BLaER1 (cell line): ENCODE measurements at regions not wholly inside any gene's neighbourhood (a gene's known extent, or its start where the extent isn't known, plus 50 kb on each side); places are given as distances from the start of the nearest gene placed in this dataset.

Source experiments
- H3K27ac ChIP-seq: shearing (Covaris generic); formaldehyde crosslinking; 2 replicates; pipeline ENCODE4 v1.8.1; 2022
- H3K27me3 ChIP-seq: shearing (Covaris generic); formaldehyde crosslinking; 2 replicates; pipeline ENCODE4 v1.8.1; 2022
- H3K36me3 ChIP-seq: shearing (Covaris generic); formaldehyde crosslinking; 2 replicates; pipeline ENCODE4 v1.8.1; 2022
- H3K4me1 ChIP-seq: shearing (Covaris generic); formaldehyde crosslinking; 2 replicates; pipeline ENCODE4 v1.8.1; 2022
- H3K4me2 ChIP-seq: shearing (Covaris generic); formaldehyde crosslinking; 2 replicates; pipeline ENCODE4 v1.8.1; 2022
- H3K4me3 ChIP-seq: shearing (Covaris generic); formaldehyde crosslinking; 2 replicates; pipeline ENCODE4 v1.8.1; 2022
- H3K9ac ChIP-seq: shearing (Covaris generic); formaldehyde crosslinking; 2 replicates; pipeline ENCODE4 v1.8.1; 2022
- H3K9me3 ChIP-seq: shearing (Covaris generic); formaldehyde crosslinking; 2 replicates; pipeline ENCODE4 v1.8.1; 2022
- H4K20me1 ChIP-seq: shearing (Covaris generic); formaldehyde crosslinking; 2 replicates; pipeline ENCODE4 v1.8.1; 2022
- Cebpa-rat ChIP-seq: shearing (Covaris generic); IDR thresholded peaks from 2 replicates; pipeline ENCODE4 v1.8.1; 2022

DNA sequence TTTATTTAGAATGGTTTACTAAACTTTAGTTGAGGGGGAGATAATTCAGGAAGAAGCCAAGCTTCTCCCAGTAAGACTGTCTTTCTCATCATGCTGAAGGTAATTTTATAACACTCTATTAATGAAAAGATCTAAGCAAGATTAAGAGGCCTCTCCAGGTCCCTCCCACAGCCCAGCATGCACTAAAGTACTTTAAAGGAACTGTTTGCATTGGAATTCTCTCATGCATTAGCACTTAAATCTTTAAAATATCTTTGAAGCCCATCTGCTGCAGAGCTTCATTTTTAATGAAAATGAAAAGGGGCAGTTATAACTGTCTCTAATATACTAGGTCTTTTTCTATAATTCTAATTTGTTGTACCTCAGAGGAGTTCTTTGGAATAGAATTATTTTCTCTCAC is 1379.1 kb upstream of the ADGRL4 start:
- no peak for TF ChIP-seq Cebpa-rat
- Histone ChIP-seq H3K36me3 (no peaks in the 10 kb centered on the region), H3K4me2 (no peak overlapping the region), H3K9ac (no peak overlapping the region), H3K27me3 (no peaks in the 10 kb centered on the region), H3K4me1 (no peaks in the 10 kb centered on the region), H3K27ac (no peak overlapping the region), H3K4me3 (no peak overlapping the region), H3K9me3 (0 out of 2 replicates have a peak, but pooled peaks cover 3% of the 10 kb centered on the region), H4K20me1 (no peaks in the 10 kb centered on the region)

DNA sequence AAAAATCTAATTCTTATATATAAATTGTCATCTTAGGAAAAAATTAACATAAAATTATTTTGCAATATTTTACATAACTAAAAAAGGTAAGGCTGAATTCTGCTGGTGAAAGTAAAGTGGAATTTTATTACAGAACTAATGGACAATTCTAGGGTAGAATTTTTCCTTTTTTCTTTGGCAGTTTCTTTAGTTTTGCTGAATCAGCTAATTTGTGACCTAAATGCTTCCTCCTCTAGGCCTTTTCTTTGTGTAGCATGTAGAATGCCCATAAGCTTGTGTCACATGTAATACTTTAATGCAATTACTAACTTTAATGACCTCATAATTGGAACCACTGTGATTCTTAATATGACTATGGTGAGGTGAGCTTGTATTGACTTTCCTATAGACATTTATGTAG is 1378.4 kb upstream of the ADGRL4 start:
- H3K9me3 ChIP-seq, result 0 out of 2 replicates have a peak, but pooled peaks cover 3% of the 10 kb centered on the region
- H3K9ac ChIP-seq, result no peak overlapping the region
- H3K4me3 ChIP-seq, result no peak overlapping the region
- TF ChIP-seq Cebpa-rat, result no peak
- H3K4me2 ChIP-seq, result no peak overlapping the region
- H3K27ac ChIP-seq, result no peak overlapping the region
- H3K36me3 ChIP-seq, result no peaks in the 10 kb centered on the region
- H3K27me3 ChIP-seq, result no peaks in the 10 kb centered on the region
- no peaks in the 10 kb centered on the region for H3K4me1 ChIP-seq
- no peaks in the 10 kb centered on the region for H4K20me1 ChIP-seq

DNA sequence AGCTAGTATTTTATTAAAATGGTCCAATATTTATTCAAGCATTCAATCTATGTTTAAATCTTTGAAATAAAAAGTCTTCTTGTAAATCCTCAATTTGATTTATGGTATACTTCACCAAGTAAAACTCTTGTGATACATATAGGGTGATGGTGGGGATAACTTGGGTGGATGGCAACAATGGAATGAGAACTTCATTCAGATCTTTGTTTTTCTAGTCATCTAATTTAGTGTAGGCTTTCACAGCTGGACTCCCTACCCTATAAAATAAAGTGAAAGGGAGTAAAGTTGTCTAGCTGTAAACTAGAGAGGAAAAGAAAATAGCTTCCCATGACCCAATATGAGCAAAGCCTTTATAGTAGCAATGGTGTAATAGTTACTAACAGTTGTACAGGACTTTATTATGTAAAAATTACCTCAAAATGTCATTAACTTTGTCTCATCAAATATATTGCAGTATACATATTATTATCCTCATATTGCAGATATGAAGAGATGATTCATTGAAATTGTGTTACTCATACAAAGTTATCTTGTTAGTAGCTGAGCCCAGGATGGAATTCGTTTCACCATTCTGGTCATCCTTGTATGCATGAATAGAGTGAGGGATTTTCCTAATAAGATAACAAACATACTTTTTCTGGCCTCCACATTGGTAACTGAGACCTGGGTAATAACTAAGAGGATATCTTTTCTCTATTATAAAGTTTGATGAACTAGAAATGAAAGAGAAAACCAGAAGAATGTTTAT is 1377.7 kb upstream of the ADGRL4 start:
- H3K9me3 ChIP-seq, result 0 out of 2 replicates have a peak, but pooled peaks cover under 1% of the 10 kb centered on the region
- H3K4me3 ChIP-seq, result no peak overlapping the region
- no peak overlapping the region for H3K9ac ChIP-seq
- no peaks in the 10 kb centered on the region for H4K20me1 ChIP-seq
- no peaks in the 10 kb centered on the region for H3K36me3 ChIP-seq
- no peaks in the 10 kb centered on the region for H3K4me1 ChIP-seq
- no peak overlapping the region for H3K27ac ChIP-seq
- H3K4me2 ChIP-seq, result no peak overlapping the region
- H3K27me3 ChIP-seq, result no peaks in the 10 kb centered on the region
- no peak for TF ChIP-seq Cebpa-rat

DNA sequence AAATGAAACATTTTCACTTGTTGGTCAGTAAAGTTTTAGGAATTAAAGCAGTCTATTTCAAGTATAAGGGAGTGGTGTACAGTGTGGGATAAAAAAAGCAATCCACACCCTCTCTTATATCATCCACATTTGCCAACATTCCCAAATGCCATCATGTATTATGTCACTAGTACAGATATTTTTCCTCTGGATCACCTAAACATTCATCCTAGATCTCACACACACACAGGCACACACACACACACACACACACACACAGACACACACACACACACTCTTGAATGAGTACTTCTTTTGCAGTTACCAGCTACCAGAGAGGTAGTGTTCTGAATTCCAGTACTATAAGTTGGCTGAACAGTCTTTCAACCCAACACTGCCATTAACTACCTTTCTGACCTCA is 1369.1 kb upstream of the ADGRL4 start:
- no peak overlapping the region for H3K9ac ChIP-seq
- H3K4me2 ChIP-seq, result no peak overlapping the region
- no peaks in the 10 kb centered on the region for H3K36me3 ChIP-seq
- no peak overlapping the region for H3K4me3 ChIP-seq
- no peaks in the 10 kb centered on the region for H4K20me1 ChIP-seq
- no peak overlapping the region for H3K27ac ChIP-seq
- H3K4me1 ChIP-seq, result no peaks in the 10 kb centered on the region
- no peaks in the 10 kb centered on the region for H3K27me3 ChIP-seq
- TF ChIP-seq Cebpa-rat, result no peak
- no peaks in the 10 kb centered on the region for H3K9me3 ChIP-seq

DNA sequence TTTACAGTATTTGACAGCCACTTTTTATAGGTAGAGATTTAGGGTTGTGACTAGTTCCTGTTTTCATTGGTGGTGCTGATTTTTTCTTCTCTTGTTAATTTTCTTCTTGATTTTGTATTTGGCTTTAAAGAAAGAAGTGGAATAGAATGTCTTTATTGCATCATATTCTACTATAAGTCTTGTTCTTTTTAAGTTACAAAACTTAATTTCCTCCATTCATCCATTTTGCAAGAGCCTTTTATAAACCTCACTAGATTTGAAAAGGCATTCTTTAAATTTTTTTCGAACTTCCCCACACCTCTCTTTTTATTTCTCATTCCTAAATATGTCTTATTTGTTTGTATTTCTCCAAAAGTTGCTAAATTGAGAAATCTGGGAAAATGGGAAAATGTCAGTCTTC is 1368.6 kb upstream of the ADGRL4 start:
- Histone ChIP-seq H3K4me3 (no peak overlapping the region), H4K20me1 (no peaks in the 10 kb centered on the region), H3K4me2 (no peak overlapping the region), H3K9me3 (no peaks in the 10 kb centered on the region), H3K36me3 (no peaks in the 10 kb centered on the region), H3K27ac (no peak overlapping the region), H3K4me1 (no peaks in the 10 kb centered on the region), H3K27me3 (no peaks in the 10 kb centered on the region), H3K9ac (no peak overlapping the region)
- no peak for TF ChIP-seq Cebpa-rat

DNA sequence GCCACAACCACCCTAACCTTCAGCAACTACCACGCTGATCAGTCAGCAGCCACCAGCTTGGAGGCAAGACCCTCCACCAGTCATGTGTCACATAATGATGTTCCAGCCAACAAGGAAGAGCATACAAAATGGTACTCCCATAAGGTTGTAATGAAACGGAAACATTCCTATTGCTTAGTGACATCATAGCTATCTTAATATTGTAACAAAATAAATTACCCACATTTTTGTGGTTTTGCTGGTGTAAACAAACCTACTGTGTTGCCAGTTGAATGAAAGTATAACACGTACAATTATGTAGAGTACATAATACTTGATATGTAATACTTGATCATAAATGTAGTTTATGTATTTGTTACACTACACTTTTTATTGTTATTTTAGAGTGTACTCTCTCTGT is 1363.2 kb upstream of the ADGRL4 start:
- no peak overlapping the region for H3K9ac ChIP-seq
- no peaks in the 10 kb centered on the region for H4K20me1 ChIP-seq
- no peaks in the 10 kb centered on the region for H3K27me3 ChIP-seq
- no peaks in the 10 kb centered on the region for H3K4me1 ChIP-seq
- H3K36me3 ChIP-seq, result no peaks in the 10 kb centered on the region
- H3K27ac ChIP-seq, result no peak overlapping the region
- H3K4me3 ChIP-seq, result no peak overlapping the region
- TF ChIP-seq Cebpa-rat, result no peak
- no peak overlapping the region for H3K4me2 ChIP-seq
- H3K9me3 ChIP-seq, result no peaks in the 10 kb centered on the region

DNA sequence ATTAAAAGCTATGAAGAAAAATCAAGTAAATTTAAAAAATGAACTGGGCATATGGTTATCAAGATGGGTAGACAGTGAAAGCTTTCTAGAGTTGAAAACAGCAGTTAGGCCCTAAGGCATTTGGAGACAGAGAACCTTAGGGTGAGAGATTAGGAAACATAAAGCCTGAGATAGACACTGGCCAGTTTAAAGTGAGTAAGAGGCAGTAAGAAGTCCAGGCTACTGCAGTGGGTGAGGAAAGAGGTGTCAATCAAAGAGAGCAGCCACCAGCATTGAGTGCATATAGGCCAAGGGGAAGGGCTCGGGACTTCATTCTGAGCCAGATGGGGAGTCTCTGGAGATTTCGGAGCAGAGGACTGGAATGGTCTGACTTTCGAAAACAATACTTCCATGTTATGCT is 1360.5 kb upstream of the ADGRL4 start:
- Histone ChIP-seq H4K20me1 (no peaks in the 10 kb centered on the region), H3K4me1 (no peaks in the 10 kb centered on the region), H3K27ac (no peak overlapping the region), H3K36me3 (no peaks in the 10 kb centered on the region), H3K9me3 (no peaks in the 10 kb centered on the region), H3K4me3 (no peak overlapping the region), H3K9ac (no peak overlapping the region), H3K27me3 (no peaks in the 10 kb centered on the region), H3K4me2 (no peak overlapping the region)
- TF ChIP-seq Cebpa-rat, result no peak

DNA sequence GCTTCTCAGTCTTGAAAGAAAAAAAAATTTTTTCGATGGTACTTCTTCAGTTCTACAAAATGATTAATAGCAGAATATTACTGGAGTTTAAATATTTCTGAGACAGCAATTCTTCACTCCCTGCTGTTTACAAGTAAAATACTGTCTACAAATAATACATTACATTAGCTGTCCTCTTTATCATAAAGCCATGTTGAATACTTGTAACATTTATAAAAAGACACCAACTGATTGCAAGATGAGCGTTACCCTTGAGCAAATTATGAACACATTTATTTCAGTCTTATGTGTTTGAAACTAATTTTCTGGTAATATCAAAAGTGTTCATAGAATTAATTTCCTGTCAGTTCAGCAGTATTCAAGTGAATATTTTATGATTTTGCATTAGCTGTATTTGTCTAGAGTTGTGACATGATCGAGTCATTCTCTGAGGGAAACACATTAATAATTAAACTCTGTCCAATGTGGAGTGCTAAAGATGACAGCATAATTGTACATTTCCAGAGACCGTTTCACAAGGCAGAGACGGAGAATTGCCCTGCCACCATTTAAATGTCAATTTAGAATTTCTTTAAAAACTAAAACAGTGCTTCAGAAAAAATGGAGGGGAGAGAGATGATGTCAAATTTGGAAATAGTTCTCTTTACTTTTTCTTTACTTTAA is 1359.0 kb upstream of the ADGRL4 start:
- no peak for TF ChIP-seq Cebpa-rat
- Histone ChIP-seq H3K9me3 (no peaks in the 10 kb centered on the region), H4K20me1 (no peaks in the 10 kb centered on the region), H3K4me1 (no peaks in the 10 kb centered on the region), H3K4me2 (no peak overlapping the region), H3K27ac (no peak overlapping the region), H3K27me3 (no peaks in the 10 kb centered on the region), H3K36me3 (no peaks in the 10 kb centered on the region), H3K9ac (no peak overlapping the region), H3K4me3 (no peak overlapping the region)

DNA sequence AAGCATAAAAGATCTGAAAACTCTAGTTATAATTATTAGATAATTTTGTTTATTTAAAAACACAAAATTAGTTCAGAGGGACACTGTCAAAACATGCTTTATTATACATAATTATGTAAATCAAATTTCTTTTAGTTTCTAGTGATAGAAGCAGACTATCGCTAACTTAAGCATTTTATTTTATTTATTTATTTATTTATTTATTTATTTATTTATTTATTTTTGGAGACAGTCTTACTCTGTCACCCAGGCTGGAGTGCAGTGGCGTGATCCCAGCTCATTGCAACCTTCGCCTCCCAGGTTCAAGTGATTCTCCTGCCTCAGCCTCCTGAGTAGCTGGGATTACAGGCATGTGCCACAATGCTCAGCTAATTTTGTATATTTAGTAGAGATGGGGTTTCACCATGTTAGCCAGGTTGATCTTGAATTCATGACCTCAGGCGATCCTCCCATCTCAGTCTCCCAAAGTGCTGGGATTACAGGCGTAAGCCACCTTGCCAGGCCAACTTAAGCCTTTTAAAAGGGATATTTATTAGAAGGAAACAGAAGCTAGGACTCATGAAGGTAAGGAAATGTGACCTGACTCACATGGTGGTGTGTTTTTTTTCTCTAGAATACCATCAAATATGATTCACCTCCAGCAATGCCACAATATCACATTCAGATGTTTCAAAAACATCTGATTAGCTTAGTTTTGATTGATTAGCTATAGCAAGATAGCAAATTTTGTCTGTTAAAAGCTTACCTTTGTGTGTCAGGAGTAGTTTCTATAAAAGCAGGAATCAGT is 1357.4 kb upstream of the ADGRL4 start:
- no peaks in the 10 kb centered on the region for H3K9me3 ChIP-seq
- H3K4me2 ChIP-seq, result no peak overlapping the region
- no peak for TF ChIP-seq Cebpa-rat
- H3K4me3 ChIP-seq, result no peak overlapping the region
- no peaks in the 10 kb centered on the region for H3K4me1 ChIP-seq
- no peak overlapping the region for H3K9ac ChIP-seq
- no peak overlapping the region for H3K27ac ChIP-seq
- no peaks in the 10 kb centered on the region for H3K36me3 ChIP-seq
- no peaks in the 10 kb centered on the region for H4K20me1 ChIP-seq
- H3K27me3 ChIP-seq, result no peaks in the 10 kb centered on the region

DNA sequence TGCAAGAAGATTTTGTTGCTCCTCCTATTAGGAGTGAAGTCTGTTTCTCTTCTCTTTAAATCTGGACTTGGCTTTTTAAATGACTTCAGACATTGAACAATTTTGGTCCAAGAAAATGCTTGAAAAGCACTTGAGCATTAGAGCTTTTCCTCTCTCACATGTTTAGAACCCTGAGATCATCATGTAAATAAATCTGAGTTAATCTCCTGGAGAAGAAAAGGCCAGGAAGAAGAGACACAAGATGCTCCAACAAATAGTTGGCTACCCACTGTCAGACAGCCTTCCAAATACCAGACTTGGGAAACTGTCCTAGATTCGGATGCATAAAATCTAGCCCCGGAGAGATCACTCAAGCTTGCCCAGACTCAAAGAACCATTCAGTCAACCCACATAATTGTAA is 1353.1 kb upstream of the ADGRL4 start:
- TF ChIP-seq Cebpa-rat, result no peak
- H3K9ac ChIP-seq, result no peak overlapping the region
- H3K4me3 ChIP-seq, result no peak overlapping the region

More for the DNA sequence above, 1353.1 kb upstream of the ADGRL4 start:
- H3K4me1 ChIP-seq, result no peaks in the 10 kb centered on the region
- H3K9me3 ChIP-seq, result no peaks in the 10 kb centered on the region
- H4K20me1 ChIP-seq, result no peaks in the 10 kb centered on the region
- no peak overlapping the region for H3K4me2 ChIP-seq
- H3K27me3 ChIP-seq, result no peaks in the 10 kb centered on the region
- H3K27ac ChIP-seq, result no peak overlapping the region
- H3K36me3 ChIP-seq, result no peaks in the 10 kb centered on the region
